Panc1 (cell line): ENCODE measurements at regions not wholly inside any gene's neighbourhood (a gene's known extent, or its start where the extent isn't known, plus 50 kb on each side); places are given as distances from the start of the nearest gene placed in this dataset.

Experiments used
- ATAC-seq: fragments of 200-7000 bp; cut with Tn5 transposase; 2 replicates; pipeline ENCODE4 v1.9.1; 2020; ENCODE audit warnings: mild to moderate bottlenecking, moderate library complexity
- BruUV-seq: library from RNA; stranded (reverse); fragments of 400-500 nt; replicated peaks from 2 replicates; lab custom pipeline; 2021; lab: Mats Ljungman, UMichigan
- CTCF ChIA-PET: fragments of 300-600 bp; sonication (Branson Sonifier 250); formaldehyde crosslinking; loops from one replicate; lab custom pipeline; 2022; ENCODE audit warnings: antibody characterized with exemption; lab: Charles Lee
- POLR2A ChIA-PET: fragments of 300-600 bp; sonication (Branson Sonifier 250); formaldehyde crosslinking; loops from one replicate; lab custom pipeline; 2022; ENCODE audit warnings: antibody characterized with exemption; lab: Charles Lee
- DNase-seq: peaks from one replicate; pipeline ENCODE4 v3.0.0-alpha.2; 2010; ENCODE audit warnings: low read depth, low spot score
- H3K27ac ChIP-seq: 2 replicates; pipeline ENCODE4 v1.5.1; 2011; ENCODE audit warnings: mild to moderate bottlenecking, low read length, inconsistent platforms
- H3K27me3 ChIP-seq: fragments of 200-500 bp; sonication (Bioruptor generic); 2 replicates; pipeline ENCODE4 v1.6.0; 2014; ENCODE audit warnings: low read length, inconsistent platforms; ENCODE audit not compliant: control insufficient read depth, insufficient read depth
- H3K36me3 ChIP-seq: fragments of 200-500 bp; sonication (Bioruptor generic); 2 replicates; pipeline ENCODE4 v1.5.1; 2014; ENCODE audit warnings: inconsistent platforms, mild to moderate bottlenecking, low read length, moderate library complexity; ENCODE audit not compliant: control insufficient read depth, insufficient read depth
- H3K4me1 ChIP-seq: 2 replicates; pipeline ENCODE4 v1.5.1; 2011; ENCODE audit warnings: inconsistent platforms, mild to moderate bottlenecking, low read length, moderate library complexity; ENCODE audit not compliant: control insufficient read depth, insufficient read depth
- H3K4me3 ChIP-seq, 2 experiments: 2 replicates each; pipeline ENCODE4 v1.5.1; 2011 to 2012; ENCODE audit warnings: low read depth in 2 of 2, low read length in 2 of 2, mild to moderate bottlenecking in 2 of 2, inconsistent platforms in 1 of 2, moderate library complexity in 1 of 2
- H3K9me3 ChIP-seq: fragments of 200-500 bp; sonication (Bioruptor generic); 2 replicates; pipeline ENCODE4 v1.5.1; 2014; ENCODE audit warnings: low read depth, mild to moderate bottlenecking, inconsistent platforms, low read length, moderate library complexity; ENCODE audit not compliant: control insufficient read depth, insufficient read depth
- CTCF ChIP-seq: fragments of 450-650 bp; IDR thresholded peaks from 2 replicates; pipeline ENCODE4 v1.5.1; 2017; ENCODE audit warnings: mild to moderate bottlenecking
- POLR2AphosphoS5 ChIP-seq: IDR thresholded peaks from 2 replicates; pipeline ENCODE4 v1.6.1; 2012; ENCODE audit warnings: mild to moderate bottlenecking, low read depth, low read length, moderate library complexity
- REST ChIP-seq, 2 experiments: IDR thresholded peaks; 2 replicates each; pipeline ENCODE4 v1.6.1; 2011 to 2012; ENCODE audit warnings: low read depth in 2 of 2, control low read depth in 1 of 2, low read length in 1 of 2, mild to moderate bottlenecking in 1 of 2, moderate library complexity in 1 of 2; ENCODE audit not compliant: insufficient read depth in 1 of 2
- SIN3A ChIP-seq: IDR thresholded peaks from 2 replicates; pipeline ENCODE4 v1.6.1; 2012; ENCODE audit warnings: low read depth, mild to moderate bottlenecking, low read length, moderate library complexity, borderline replicate concordance; ENCODE audit not compliant: insufficient read depth
- TCF7L2 ChIP-seq: IDR thresholded peaks from 2 replicates; pipeline ENCODE4 v1.6.1; 2011; ENCODE audit warnings: mild to moderate bottlenecking, low read depth, low read length, inconsistent platforms
- in situ Hi-C: cut with HindIII; loops from 2 replicates; pipeline ENCODE4 v1.10.0; 2016; ENCODE audit warnings: low sequenced_read_pairs, low pct_unique_long_range_greater_than_20kb
- intact Hi-C: fragments of 100-400 bp; cut with micrococcal nuclease; formaldehyde crosslinking; loops from one replicate; pipeline ENCODE4 v1.10.0; 2022; ENCODE audit not compliant: unreplicated experiment

- no peaks in the 10 kb centered on the region for H3K27me3 ChIP-seq
- in situ Hi-C loops (no loop called here), intact Hi-C loops (no loop called here)
- no peak for DNase-seq
- ATAC-seq = no peak
- no peaks in the 10 kb centered on the region for H3K9me3 ChIP-seq
- POLR2A ChIA-PET = no interaction called here
- no peaks in the 10 kb centered on the region for H3K4me1 ChIP-seq
- no peak overlapping the region for H3K4me3 ChIP-seq
- BruUV-seq = no TSS peak
- H3K27ac ChIP-seq = no peak overlapping the region
- CTCF ChIA-PET = no interaction called here
- TF ChIP-seq POLR2AphosphoS5 (no peak), CTCF (no peak), TCF7L2 (no peak), SIN3A (no peak), REST (IDR thresholded peaks at IDR 0.05; ENCODE audit: insufficient read depth in 1 of 2, low read depth in 2 of 2, low read length in 1 of 2) (no peak)
- H3K36me3 ChIP-seq = no peaks in the 10 kb centered on the region
Measured at GRCh38 chr18:55152801-55153200, 193.5 kb upstream of the CCDC68 start.

GRCh38 chr18:55149994-55150393, 190.7 kb upstream of the CCDC68 start:
- intact Hi-C loops = no loop called here
- CTCF ChIA-PET = no interaction called here
- BruUV-seq = no TSS peak

More at GRCh38 chr18:55149994-55150393, 190.7 kb upstream of the CCDC68 start:
- H3K9me3 ChIP-seq = no peaks in the 10 kb centered on the region
- H3K4me1 ChIP-seq = no peaks in the 10 kb centered on the region
- no peak overlapping the region for H3K4me3 ChIP-seq
- in situ Hi-C loops = no loop called here
- no peaks in the 10 kb centered on the region for H3K27me3 ChIP-seq
- no peak overlapping the region for H3K27ac ChIP-seq
- DNase-seq (no peak), ATAC-seq (no peak)
- POLR2A ChIA-PET = no interaction called here
- H3K36me3 ChIP-seq = no peaks in the 10 kb centered on the region
- TF ChIP-seq TCF7L2 (no peak), REST (IDR thresholded peaks at IDR 0.05; ENCODE audit: insufficient read depth in 1 of 2, low read depth in 2 of 2, low read length in 1 of 2) (no peak), SIN3A (no peak), POLR2AphosphoS5 (no peak), CTCF (no peak)
